Muscle of leg (tissue), 3 donors: ENCODE measurements at regions not wholly inside any gene's neighbourhood (a gene's known extent, or its start where the extent isn't known, plus 50 kb on each side); places are given as distances from the start of the nearest gene placed in this dataset.

Experiments used
- DNase-seq: peaks from one replicate; pipeline ENCODE4 v3.0.0; 2013
- H3K27ac ChIP-seq: one replicate; pipeline ENCODE4 v1.5.1; 2013; ENCODE audit warnings: mild to moderate bottlenecking, low read length, control low read depth
- H3K27me3 ChIP-seq: one replicate; pipeline ENCODE4 v1.6.1; 2013; ENCODE audit warnings: low read length; ENCODE audit not compliant: control insufficient read depth, insufficient read depth
- H3K36me3 ChIP-seq: one replicate; pipeline ENCODE4 v1.6.1; 2013; ENCODE audit warnings: low read length; ENCODE audit not compliant: control insufficient read depth, insufficient read depth
- H3K4me1 ChIP-seq: one replicate; pipeline ENCODE4 v1.6.1; 2013; ENCODE audit warnings: low read length; ENCODE audit not compliant: control insufficient read depth, insufficient read depth
- H3K4me3 ChIP-seq: one replicate; pipeline ENCODE4 v1.5.1; 2013; ENCODE audit warnings: low read length, control low read depth
- H3K9me3 ChIP-seq: replicated peaks from 2 replicates; pipeline ENCODE4 v1.6.1; 2013; ENCODE audit warnings: low read depth, low read length; ENCODE audit not compliant: control insufficient read depth
- WGBS: methylation state at CpG from one replicate; pipeline ENCODE4 v1.1.5; 2013; ENCODE audit warnings: missing lambda C conversion rate; ENCODE audit not compliant: insufficient coverage; 5-methylcytosine and 5-hydroxymethylcytosine counted together

DNA sequence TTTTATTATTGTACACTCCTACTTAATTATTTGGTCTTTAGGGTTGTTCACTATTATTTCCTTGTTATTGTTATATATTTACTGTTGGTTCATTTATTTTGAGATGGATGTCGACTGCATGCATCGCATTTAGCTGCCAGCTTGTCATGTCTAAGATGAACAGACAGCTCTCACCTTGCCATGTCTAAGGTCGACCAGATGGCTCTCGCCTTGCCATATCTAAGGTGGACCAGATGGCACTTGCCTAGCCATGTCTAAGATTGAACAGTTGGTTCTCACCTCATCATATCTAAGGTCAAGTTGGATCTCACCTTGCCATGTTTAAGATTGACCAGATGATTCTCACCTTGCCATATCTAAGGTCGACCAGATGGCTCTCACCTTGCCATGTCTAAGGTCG, 1440.9 kb downstream of the UQCRFS1 start:
- no peaks in the 10 kb centered on the region for H3K36me3 ChIP-seq
- no peak for DNase-seq
- H3K27ac ChIP-seq, result no peak overlapping the region
- peaks cover 73% of the 10 kb centered on the region for H3K9me3 ChIP-seq
- H3K27me3 ChIP-seq, result no peaks in the 10 kb centered on the region
- H3K4me1 ChIP-seq, result no peaks in the 10 kb centered on the region
- 96% methylated on average over 5 of the region's 6 CpGs for WGBS
- H3K4me3 ChIP-seq, result no peak overlapping the region

GRCh38 chr19:27770095-27770494, 1442.9 kb downstream of the UQCRFS1 start:
- no peak overlapping the region for H3K27ac ChIP-seq
- no peak for DNase-seq
- H3K36me3 ChIP-seq, result no peaks in the 10 kb centered on the region
- 100% methylated on average over 4 of the region's 5 CpGs for WGBS
- peaks cover 80% of the 10 kb centered on the region for H3K9me3 ChIP-seq
- H3K27me3 ChIP-seq, result no peaks in the 10 kb centered on the region
- no peaks in the 10 kb centered on the region for H3K4me1 ChIP-seq
- no peak overlapping the region for H3K4me3 ChIP-seq

DNA sequence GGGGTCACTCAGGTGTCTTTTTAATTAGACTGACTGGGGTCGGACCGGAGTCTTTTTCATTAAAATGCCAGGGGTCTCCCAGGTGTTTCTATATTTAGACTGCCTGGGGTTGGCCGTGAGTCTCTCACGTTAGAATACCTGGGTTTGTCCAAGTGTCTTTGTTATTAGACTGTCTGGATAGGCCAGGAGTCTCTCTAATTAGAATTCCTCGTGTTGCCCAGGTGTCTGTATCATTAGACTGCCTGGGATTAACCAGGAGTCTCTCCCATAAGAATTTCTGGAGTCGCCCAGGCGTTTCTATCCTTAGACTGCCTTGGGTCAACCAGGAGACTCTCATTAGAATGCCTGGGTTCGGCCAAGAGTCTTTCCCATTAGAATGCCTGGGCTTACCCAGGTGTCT, 1445.7 kb downstream of the UQCRFS1 start:
- H3K4me3 ChIP-seq, result no peak overlapping the region
- no peaks in the 10 kb centered on the region for H3K27me3 ChIP-seq
- WGBS, result 84% methylated on average over 5 of the region's 8 CpGs
- no peaks in the 10 kb centered on the region for H3K36me3 ChIP-seq
- no peak overlapping the region for H3K27ac ChIP-seq
- H3K9me3 ChIP-seq, result peaks cover 81% of the 10 kb centered on the region
- DNase-seq, result no peak
- H3K4me1 ChIP-seq, result no peaks in the 10 kb centered on the region

DNA sequence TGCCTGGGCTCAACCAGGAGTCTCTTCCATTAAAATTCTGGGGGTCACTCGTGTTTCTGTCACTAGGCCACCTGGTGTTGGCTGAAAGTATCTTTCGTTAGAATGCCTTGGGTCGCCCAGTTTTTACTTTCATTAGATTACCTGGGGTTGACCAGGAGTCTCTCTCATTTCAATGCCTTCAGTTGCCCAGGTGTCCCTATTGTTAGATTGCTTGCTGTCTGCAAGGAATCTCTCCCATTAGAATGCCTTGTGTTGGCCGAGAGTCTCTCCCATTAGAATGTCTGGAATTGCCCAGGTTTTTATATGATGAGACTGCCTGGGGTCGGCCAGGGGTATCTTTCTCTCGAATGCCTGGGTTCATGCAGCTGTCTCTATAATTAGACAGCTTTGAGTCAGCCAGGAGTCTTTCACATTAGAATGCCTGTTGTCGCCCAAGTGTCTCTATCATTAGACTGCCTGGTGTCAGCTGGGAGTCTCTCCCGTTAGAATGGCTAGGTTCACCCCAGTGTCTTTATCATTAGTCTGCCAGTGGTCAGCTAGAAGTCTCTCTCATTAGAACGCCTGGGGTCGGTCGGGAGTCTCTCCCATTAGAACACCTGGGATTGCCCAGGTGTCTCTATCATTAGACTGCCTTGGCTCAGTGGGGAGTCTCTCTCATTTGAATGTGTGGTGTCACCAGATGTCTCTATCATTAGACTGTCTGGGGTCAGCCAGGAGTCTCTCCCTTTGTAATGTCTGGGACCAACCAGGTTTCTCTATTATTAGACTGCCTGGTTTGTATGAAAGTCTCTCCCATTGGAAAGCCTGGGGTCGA, 1446.8 kb downstream of the UQCRFS1 start:
- H3K4me3 ChIP-seq, result no peak overlapping the region
- peaks cover 89% of the 10 kb centered on the region for H3K9me3 ChIP-seq
- no peak for DNase-seq
- H3K4me1 ChIP-seq, result no peaks in the 10 kb centered on the region
- H3K27ac ChIP-seq, result no peak overlapping the region
- H3K27me3 ChIP-seq, result no peaks in the 10 kb centered on the region
- 96% methylated on average over 7 of the region's 12 CpGs for WGBS
- H3K36me3 ChIP-seq, result no peaks in the 10 kb centered on the region

GRCh38 chr19:27765397-27765796, 1447.6 kb downstream of the UQCRFS1 start:
- H3K27me3 ChIP-seq, result no peaks in the 10 kb centered on the region
- WGBS, result 89% methylated on average over 7 of the region's 7 CpGs

GRCh38 chr19:27764186-27764804, 1448.7 kb downstream of the UQCRFS1 start:
- H3K4me1 ChIP-seq, result no peaks in the 10 kb centered on the region
- DNase-seq, result no peak
- WGBS, result 100% methylated on average over 1 of the region's 5 CpGs
- no peaks in the 10 kb centered on the region for H3K36me3 ChIP-seq
- H3K9me3 ChIP-seq, result peaks cover 93% of the 10 kb centered on the region
- H3K27ac ChIP-seq, result no peak overlapping the region
- no peaks in the 10 kb centered on the region for H3K27me3 ChIP-seq
- H3K4me3 ChIP-seq, result no peak overlapping the region

More at GRCh38 chr19:27765397-27765796, 1447.6 kb downstream of the UQCRFS1 start:
- Histone ChIP-seq H3K27ac (no peak overlapping the region), H3K9me3 (peaks cover 93% of the 10 kb centered on the region), H3K4me1 (no peaks in the 10 kb centered on the region), H3K4me3 (no peak overlapping the region), H3K36me3 (no peaks in the 10 kb centered on the region)
- no peak for DNase-seq

GRCh38 chr19:27762933-27763332, 1450.0 kb downstream of the UQCRFS1 start:
- Histone ChIP-seq H3K4me1 (no peaks in the 10 kb centered on the region), H3K36me3 (no peaks in the 10 kb centered on the region), H3K27me3 (no peaks in the 10 kb centered on the region), H3K4me3 (no peak overlapping the region), H3K9me3 (peaks cover 93% of the 10 kb centered on the region), H3K27ac (no peak overlapping the region)
- WGBS, result 80% methylated on average over 1 of the region's 4 CpGs
- no peak for DNase-seq

- Histone ChIP-seq H3K27me3 (no peaks in the 10 kb centered on the region), H3K9me3 (peaks cover 75% of the 10 kb centered on the region), H3K27ac (no peak overlapping the region), H3K36me3 (no peaks in the 10 kb centered on the region), H3K4me1 (no peaks in the 10 kb centered on the region), H3K4me3 (no peak overlapping the region)
- WGBS, result 86% methylated on average over 4 of the region's 6 CpGs
- DNase-seq, result no peak
These were observed 1453.1 kb downstream of the UQCRFS1 start for GRCh38 chr19:27759896-27760295.

GRCh38 chr19:27758626-27759505, 1454.1 kb downstream of the UQCRFS1 start:
- Histone ChIP-seq H3K36me3 (no peaks in the 10 kb centered on the region), H3K9me3 (peaks cover 70% of the 10 kb centered on the region), H3K27me3 (no peaks in the 10 kb centered on the region), H3K4me1 (no peaks in the 10 kb centered on the region), H3K27ac (no peak overlapping the region), H3K4me3 (no peak overlapping the region)
- WGBS, result 87% methylated on average over 9 of the region's 18 CpGs
- no peak for DNase-seq

GRCh38 chr19:27754700-27755099, 1458.3 kb downstream of the UQCRFS1 start:
- H3K36me3 ChIP-seq, result no peaks in the 10 kb centered on the region
- no peak for DNase-seq
- no peaks in the 10 kb centered on the region for H3K4me1 ChIP-seq
- no peaks in the 10 kb centered on the region for H3K27me3 ChIP-seq
- WGBS, result 33% methylated on average over 3 of the region's 6 CpGs
- H3K27ac ChIP-seq, result no peak overlapping the region
- peaks cover 50% of the 10 kb centered on the region for H3K9me3 ChIP-seq
- H3K4me3 ChIP-seq, result no peak overlapping the region
